ENCODE measurements at regions not wholly inside any gene's neighbourhood (a gene's known extent, or its start where the extent isn't known, plus 50 kb on each side); places are given as distances from the start of the nearest gene placed in this dataset.

- no peak overlapping the region for H2BK15ac ChIP-seq (ENCODE audit: low read depth, low read length)
- no peak overlapping the region for H2BK20ac ChIP-seq (ENCODE audit: low read depth, low read length, poor library complexity, severe bottlenecking)
- no peak overlapping the region for H2BK5ac ChIP-seq (ENCODE audit: insufficient read length, low read length)
- H3K27ac ChIP-seq (ENCODE audit: insufficient read length, low read depth, low read length) = no peak overlapping the region
- H2AFZ ChIP-seq (ENCODE audit: low read length) = no peak overlapping the region
- no peak for TF ChIP-seq CTCF (conservative IDR thresholded peaks at IDR 0.05)
- H3K27me3 ChIP-seq (ENCODE audit: insufficient read depth, low read length) = no peaks in the 10 kb centered on the region
- Mint-ChIP-seq H3K27ac (no peak overlapping the region), H3K4me1 (peaks cover 5 to 6% of the 10 kb centered on the region in 2 experiments; a peak in 3 of 4 replicates), H3K36me3 (ENCODE audit: insufficient read depth in 1 of 3, low read depth in 3 of 3) (no peaks in the 10 kb centered on the region), H3K9me3 (no peaks in the 10 kb centered on the region; a peak in 1 of 5 replicates), H3K27me3 (ENCODE audit: low read depth) (no peaks in the 10 kb centered on the region; the same call in 1 of the 2 replicates), H3K4me3 (no peak overlapping the region)
- no CpG with 5 or more reads among the region's 3 CpGs for WGBS (ENCODE audit: extremely low coverage, insufficient read length, low lambda C conversion rate)
- no peak overlapping the region for H2BK120ac ChIP-seq (ENCODE audit: low read depth, low read length, poor library complexity, severe bottlenecking)
- no peaks in the 10 kb centered on the region for H3K79me1 ChIP-seq (ENCODE audit: insufficient read depth, low read depth, low read length, poor library complexity, severe bottlenecking)
- no peak overlapping the region for H3K4ac ChIP-seq (ENCODE audit: low read depth, low read length)
- H3K14ac ChIP-seq (ENCODE audit: insufficient read depth, low read length) = no peak overlapping the region
- H4K8ac ChIP-seq (replicated peaks; ENCODE audit: insufficient read length, low read depth, low read length) = no peak overlapping the region
- H3T11ph ChIP-seq (ENCODE audit: low read length) = no peak overlapping the region
- no peaks in the 10 kb centered on the region for H4K20me1 ChIP-seq (ENCODE audit: control insufficient read depth, insufficient read depth, insufficient read length)
- no peak overlapping the region for H2BK12ac ChIP-seq (ENCODE audit: insufficient read length, low read depth, low read length)
- H3K56ac ChIP-seq (ENCODE audit: insufficient read length, low read depth, low read length) = no peak overlapping the region
- H3K4me1 ChIP-seq (ENCODE audit: insufficient read depth, low read length) = no peaks in the 10 kb centered on the region; the same call in 1 of the 2 replicates
- no peaks in the 10 kb centered on the region for H3K23me2 ChIP-seq (ENCODE audit: insufficient read length, low read depth, low read length, poor library complexity, severe bottlenecking)
- no peaks in the 10 kb centered on the region for H3K9me3 ChIP-seq (ENCODE audit: control insufficient read depth, low read depth, low read length)
- no peak overlapping the region for H3K4me2 ChIP-seq (ENCODE audit: insufficient read depth, insufficient read length, low read length)
- no peak overlapping the region for H3K23ac ChIP-seq (ENCODE audit: insufficient read length, low read depth, low read length)
- no peak overlapping the region for H4K5ac ChIP-seq (ENCODE audit: insufficient read length, low read depth, low read length)
- no peak overlapping the region for H3K9ac ChIP-seq (ENCODE audit: extremely low read depth, insufficient read length, low read length)
- no peak overlapping the region for H4K91ac ChIP-seq (ENCODE audit: insufficient read length, low read depth, low read length)
- H2AK5ac ChIP-seq (ENCODE audit: insufficient read length, low read length) = no peak overlapping the region
- no peaks in the 10 kb centered on the region for H3K79me2 ChIP-seq (ENCODE audit: insufficient read depth, low read length)
- H3K18ac ChIP-seq (ENCODE audit: insufficient read length, low read depth, low read length) = no peak overlapping the region
- no peak for DNase-seq
These were observed 695.4 kb downstream of the ARAP2 start for GRCh38 chr4:35548921-35549320.

Data from H9 (cell line).